Trophoblast cell (in vitro differentiated cells and primary cell): ENCODE measurements at regions not wholly inside any gene's neighbourhood (a gene's known extent, or its start where the extent isn't known, plus 50 kb on each side); places are given as distances from the start of the nearest gene placed in this dataset.
"Not testable (repeated sequence)": the region's sequence is repeated elsewhere in the genome, so short reads cannot be mapped to it uniquely, and the experiment has no call there.

Experiments
- DNase-seq, 2 donors: peaks; one replicate each; pipeline ENCODE4 v3.0.0-alpha.2; 2016
- H2AFZ ChIP-seq: 2 replicates; pipeline ENCODE4 v1.6.1; 2013; ENCODE audit warnings: low read length, moderate library complexity, mild to moderate bottlenecking; ENCODE audit not compliant: insufficient read depth, poor library complexity
- H2AK5ac ChIP-seq: 2 replicates; pipeline ENCODE4 v1.6.1; 2013; ENCODE audit warnings: mild to moderate bottlenecking, low read length
- H2BK120ac ChIP-seq: 2 replicates; pipeline ENCODE4 v1.6.1; 2013; ENCODE audit warnings: low read length, mild to moderate bottlenecking, moderate library complexity; ENCODE audit not compliant: insufficient read depth, poor library complexity
- H2BK12ac ChIP-seq: 2 replicates; pipeline ENCODE4 v1.6.1; 2013; ENCODE audit warnings: mild to moderate bottlenecking, low read length, moderate library complexity
- H2BK5ac ChIP-seq: 2 replicates; pipeline ENCODE4 v1.6.1; 2013; ENCODE audit warnings: low read length, low read depth, moderate library complexity, mild to moderate bottlenecking; ENCODE audit not compliant: poor library complexity
- H3K14ac ChIP-seq: 2 replicates; pipeline ENCODE4 v1.6.1; 2013; ENCODE audit warnings: mild to moderate bottlenecking, low read length
- H3K18ac ChIP-seq: 2 replicates; pipeline ENCODE4 v1.6.1; 2013; ENCODE audit warnings: mild to moderate bottlenecking, low read length
- H3K23ac ChIP-seq: 2 replicates; pipeline ENCODE4 v1.6.1; 2013; ENCODE audit warnings: low read length
- H3K27ac ChIP-seq: 2 replicates; pipeline ENCODE4 v1.5.1; 2013; ENCODE audit warnings: low read depth, mild to moderate bottlenecking, inconsistent platforms, low read length, moderate library complexity
- H3K27me3 ChIP-seq: 2 replicates; pipeline ENCODE4 v1.6.1; 2013; ENCODE audit warnings: inconsistent platforms, mild to moderate bottlenecking, low read length, moderate library complexity; ENCODE audit not compliant: insufficient read depth
- H3K36me3 ChIP-seq, 2 experiments: 1 replicate in 1 of 2; 2 replicates in 1 of 2; pipeline ENCODE4 v1.6.1; 2013; ENCODE audit warnings: low read length in 2 of 2, mild to moderate bottlenecking in 2 of 2, moderate library complexity in 1 of 2; ENCODE audit not compliant: insufficient read depth in 2 of 2, control insufficient read depth in 1 of 2
- H3K4ac ChIP-seq: 2 replicates; pipeline ENCODE4 v1.6.1; 2013; ENCODE audit warnings: low read depth, mild to moderate bottlenecking, low read length, moderate library complexity
- H3K4me1 ChIP-seq, 2 experiments: 1 replicate in 1 of 2; 2 replicates in 1 of 2; pipeline ENCODE4 v1.6.1; 2013; ENCODE audit warnings: low read length in 2 of 2, mild to moderate bottlenecking in 2 of 2, moderate library complexity in 1 of 2; ENCODE audit not compliant: insufficient read depth in 2 of 2, control insufficient read depth in 1 of 2
- H3K4me2 ChIP-seq: 2 replicates; pipeline ENCODE4 v1.6.1; 2013; ENCODE audit warnings: inconsistent platforms, mild to moderate bottlenecking, low read length, moderate library complexity
- H3K4me3 ChIP-seq: 2 replicates; pipeline ENCODE4 v1.5.1; 2013; ENCODE audit warnings: mild to moderate bottlenecking, low read depth, low read length, inconsistent platforms
- H3K79me1 ChIP-seq: one replicate; pipeline ENCODE4 v1.6.1; 2013; ENCODE audit warnings: low read length
- H3K79me2 ChIP-seq: 2 replicates; pipeline ENCODE4 v1.6.1; 2013; ENCODE audit warnings: low read length, mild to moderate bottlenecking; ENCODE audit not compliant: control insufficient read depth, insufficient read depth, poor library complexity
- H3K9ac ChIP-seq: 2 replicates; pipeline ENCODE4 v1.6.1; 2013; ENCODE audit warnings: mild to moderate bottlenecking, low read length
- H3K9me3 ChIP-seq: 2 replicates; pipeline ENCODE4 v1.6.1; 2013; ENCODE audit warnings: low read depth, mild to moderate bottlenecking, control low read depth, inconsistent platforms, low read length; ENCODE audit not compliant: insufficient read depth
- H4K12ac ChIP-seq: 2 replicates; pipeline ENCODE4 v1.6.1; 2013; ENCODE audit warnings: low read depth, mild to moderate bottlenecking, low read length, moderate library complexity
- H4K8ac ChIP-seq: 2 replicates; pipeline ENCODE4 v1.6.1; 2013; ENCODE audit warnings: low read depth, mild to moderate bottlenecking, low read length, moderate library complexity
- H4K91ac ChIP-seq: one replicate; pipeline ENCODE4 v1.6.1; 2013; ENCODE audit warnings: low read depth, mild to moderate bottlenecking, low read length, moderate library complexity
- WGBS: extraction: QIAGEN DNeasy Blood & Tissue Kit; methylation state at CpG from one replicate; pipeline ENCODE4 v1.1.7; 2013; ENCODE audit warnings: missing lambda C conversion rate; ENCODE audit not compliant: insufficient read length, insufficient coverage; ENCODE audit errors: extremely low coverage; 5-methylcytosine and 5-hydroxymethylcytosine counted together

DNA sequence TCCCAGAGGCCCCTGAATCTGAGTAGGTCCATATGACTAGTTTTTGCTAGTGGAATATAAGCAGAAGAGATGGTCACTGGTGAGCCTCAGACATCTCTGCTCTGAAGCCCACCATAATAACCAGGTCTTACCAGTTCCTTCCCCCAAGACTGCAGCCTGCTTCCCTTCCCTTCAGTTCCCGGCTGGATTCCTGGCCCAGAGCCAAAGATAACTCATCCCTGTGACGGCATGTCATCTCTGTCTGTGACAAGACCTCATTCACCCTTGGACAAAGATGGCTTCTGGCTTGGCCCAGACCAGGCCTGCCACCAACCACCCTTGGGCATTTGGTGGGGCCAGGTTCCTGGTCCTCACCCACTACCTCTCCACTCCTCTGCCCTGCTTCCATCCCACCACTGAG, 145.5 kb upstream of the TOP1 start:
- no peak overlapping the region for H2AFZ ChIP-seq
- no peak overlapping the region for H3K27ac ChIP-seq
- no peak overlapping the region for H3K4ac ChIP-seq
- DNase-seq = no peak
- no peak overlapping the region for H2AK5ac ChIP-seq
- no CpG with 5 or more reads among the region's 2 CpGs for WGBS
- no peak overlapping the region for H4K91ac ChIP-seq
- H3K23ac ChIP-seq = no peak overlapping the region
- H3K9ac ChIP-seq = no peak overlapping the region
- H4K12ac ChIP-seq = no peak overlapping the region
- H3K14ac ChIP-seq = no peak overlapping the region
- peaks cover 2% of the 10 kb centered on the region for H3K9me3 ChIP-seq
- no peaks in the 10 kb centered on the region for H3K36me3 ChIP-seq
- no peaks in the 10 kb centered on the region for H3K79me1 ChIP-seq
- H4K8ac ChIP-seq = no peak overlapping the region
- H3K4me1 ChIP-seq = no peaks in the 10 kb centered on the region
- H3K79me2 ChIP-seq = no peaks in the 10 kb centered on the region
- no peak overlapping the region for H3K4me2 ChIP-seq
- no peak overlapping the region for H3K4me3 ChIP-seq
- H2BK120ac ChIP-seq = no peak overlapping the region
- H2BK5ac ChIP-seq = no peak overlapping the region
- no peak overlapping the region for H3K18ac ChIP-seq
- H3K27me3 ChIP-seq = no peaks in the 10 kb centered on the region
- H2BK12ac ChIP-seq = no peak overlapping the region

DNA sequence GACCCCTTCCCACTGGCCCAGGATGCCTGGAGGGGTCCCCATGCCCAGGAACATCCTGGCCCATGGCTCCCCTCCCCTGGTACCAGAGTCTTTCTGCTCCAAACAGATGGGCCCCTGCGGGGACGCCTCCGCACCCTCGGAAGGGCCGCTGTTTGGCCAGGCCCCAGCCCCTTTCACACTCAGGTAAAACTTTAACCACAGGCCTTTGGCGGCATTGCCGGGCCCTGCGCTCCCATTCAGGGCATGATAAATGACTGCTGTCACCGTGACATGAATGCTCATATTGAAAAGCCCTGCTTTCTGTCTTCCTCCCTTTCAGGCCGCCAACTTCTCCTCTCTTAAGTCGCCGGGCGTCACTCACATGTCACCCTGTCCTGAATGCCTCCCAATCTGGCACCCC, 141.5 kb upstream of the TOP1 start:
- Histone ChIP-seq H2AFZ (no peak overlapping the region), H3K4ac (no peak overlapping the region), H3K9ac (no peak overlapping the region), H4K91ac (no peak overlapping the region), H4K12ac (no peak overlapping the region), H3K4me2 (no peak overlapping the region), H3K4me3 (no peak overlapping the region), H3K4me1 (no peaks in the 10 kb centered on the region), H3K18ac (no peak overlapping the region), H4K8ac (no peak overlapping the region), H2BK5ac (no peak overlapping the region), H3K36me3 (no peaks in the 10 kb centered on the region), H3K79me1 (no peaks in the 10 kb centered on the region), H2BK120ac (no peak overlapping the region), H2BK12ac (no peak overlapping the region), H3K23ac (no peak overlapping the region), H2AK5ac (no peak overlapping the region), H3K79me2 (no peaks in the 10 kb centered on the region), H3K27ac (no peak overlapping the region), H3K14ac (no peak overlapping the region), H3K9me3 (no peaks in the 10 kb centered on the region), H3K27me3 (no peaks in the 10 kb centered on the region)
- no CpG with 5 or more reads among the region's 13 CpGs for WGBS
- DNase-seq = no peak

DNA sequence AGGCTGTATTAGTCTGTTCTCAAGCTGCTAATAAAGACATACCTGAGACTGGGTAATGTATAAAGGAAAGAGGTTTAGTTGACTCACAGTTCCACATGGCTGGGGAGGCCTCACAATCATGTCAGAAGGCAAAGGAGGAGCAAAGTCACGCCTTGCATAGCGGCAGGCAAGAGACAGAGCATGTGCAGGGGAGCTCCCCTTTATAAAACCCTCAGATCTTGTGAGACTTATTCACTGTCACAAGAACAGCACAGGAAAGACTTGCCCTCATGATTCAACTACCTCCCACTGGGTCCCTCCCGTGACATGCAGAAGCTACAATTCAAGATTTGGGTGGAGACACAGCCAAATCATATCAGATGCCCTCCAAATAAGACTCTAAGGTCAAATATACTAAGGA, 139.4 kb upstream of the TOP1 start:
- not testable (repeated sequence) for H3K9ac ChIP-seq, H3K4me3 ChIP-seq, H4K8ac ChIP-seq, H3K79me1 ChIP-seq, H3K27ac ChIP-seq, H3K4me1 ChIP-seq, H3K36me3 ChIP-seq, H2BK5ac ChIP-seq, H2BK12ac ChIP-seq, H3K9me3 ChIP-seq, H3K4me2 ChIP-seq, H4K12ac ChIP-seq, H2AFZ ChIP-seq, H3K4ac ChIP-seq, H3K27me3 ChIP-seq, H2BK120ac ChIP-seq, H4K91ac ChIP-seq, H2AK5ac ChIP-seq, H3K79me2 ChIP-seq, H3K14ac ChIP-seq, H3K18ac ChIP-seq, H3K23ac ChIP-seq
- peak in 1 of 2 donors; percentile 1 for DNase-seq
- no CpG with 5 or more reads among the region's 3 CpGs for WGBS

DNA sequence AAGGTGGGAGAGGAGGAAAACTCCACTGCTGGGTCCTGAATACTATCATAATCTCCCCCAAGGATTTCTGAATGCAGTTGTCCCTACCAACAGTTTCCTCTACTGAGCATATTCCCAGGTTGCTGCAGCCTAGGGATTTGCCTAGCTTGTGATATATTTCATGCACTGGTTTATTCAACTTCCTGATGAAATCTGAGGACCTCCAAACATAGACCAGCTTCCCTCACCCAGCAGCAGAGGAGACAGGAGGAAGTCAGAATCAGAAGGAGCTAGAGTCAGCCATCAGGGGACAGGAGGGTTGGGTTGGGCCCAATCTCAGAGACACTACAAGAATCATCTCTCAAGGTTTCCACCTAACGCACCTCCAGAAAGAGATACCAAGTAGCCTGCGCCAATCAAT, 138.4 kb upstream of the TOP1 start:
- no peak overlapping the region for H2BK12ac ChIP-seq
- no peaks in the 10 kb centered on the region for H3K79me1 ChIP-seq

DNA sequence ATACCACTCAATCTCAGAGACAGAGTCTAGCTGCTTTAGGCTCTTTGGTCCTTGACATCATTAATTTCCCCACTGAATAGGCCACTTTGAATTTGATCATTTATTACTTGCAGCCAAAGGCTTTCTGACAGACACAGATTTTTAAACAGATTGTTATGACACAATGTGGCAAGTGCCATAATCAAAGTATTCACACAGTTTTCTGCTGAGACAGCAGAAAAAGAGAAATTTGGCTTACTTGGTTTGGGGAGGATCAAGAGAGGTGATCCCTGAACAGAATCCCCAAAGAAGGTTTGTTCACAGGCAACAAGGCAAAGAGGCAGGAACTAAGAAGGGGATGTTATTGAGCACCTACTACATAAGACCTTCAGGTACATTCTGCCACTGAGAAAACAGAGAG, 138.0 kb upstream of the TOP1 start:
- H3K4me1 ChIP-seq = no peaks in the 10 kb centered on the region
- DNase-seq = no peak
- H3K36me3 ChIP-seq = no peaks in the 10 kb centered on the region
- no peak overlapping the region for H2BK5ac ChIP-seq
- no peak overlapping the region for H3K14ac ChIP-seq
- H4K91ac ChIP-seq = no peak overlapping the region
- H3K79me1 ChIP-seq = no peaks in the 10 kb centered on the region
- H2BK120ac ChIP-seq = no peak overlapping the region
- no peak overlapping the region for H3K9ac ChIP-seq
- H3K27me3 ChIP-seq = no peaks in the 10 kb centered on the region
- H3K79me2 ChIP-seq = no peaks in the 10 kb centered on the region
- H3K4me3 ChIP-seq = no peak overlapping the region
- H3K9me3 ChIP-seq = no peaks in the 10 kb centered on the region
- H3K4me2 ChIP-seq = no peak overlapping the region
- H3K4ac ChIP-seq = no peak overlapping the region
- H2AFZ ChIP-seq = no peak overlapping the region
- H3K27ac ChIP-seq = no peak overlapping the region
- no peak overlapping the region for H2BK12ac ChIP-seq
- no peak overlapping the region for H2AK5ac ChIP-seq
- H4K8ac ChIP-seq = no peak overlapping the region
- no peak overlapping the region for H3K23ac ChIP-seq
- no peak overlapping the region for H4K12ac ChIP-seq
- no peak overlapping the region for H3K18ac ChIP-seq

More for the DNA sequence above, 138.4 kb upstream of the TOP1 start:
- Histone ChIP-seq H3K4me2 (no peak overlapping the region), H2AFZ (no peak overlapping the region), H4K8ac (no peak overlapping the region), H2BK120ac (no peak overlapping the region), H3K79me2 (no peaks in the 10 kb centered on the region), H3K4me3 (no peak overlapping the region), H3K9ac (no peak overlapping the region), H4K91ac (no peak overlapping the region), H2BK5ac (no peak overlapping the region), H3K27me3 (no peaks in the 10 kb centered on the region), H3K4ac (no peak overlapping the region), H2AK5ac (no peak overlapping the region), H3K27ac (no peak overlapping the region), H3K36me3 (no peaks in the 10 kb centered on the region), H3K14ac (no peak overlapping the region), H4K12ac (no peak overlapping the region), H3K23ac (no peak overlapping the region), H3K4me1 (no peaks in the 10 kb centered on the region), H3K18ac (no peak overlapping the region), H3K9me3 (no peaks in the 10 kb centered on the region)
- no CpG with 5 or more reads among the region's 2 CpGs for WGBS
- DNase-seq = no peak
